ENCODE measurements at regions not wholly inside any gene's neighbourhood (a gene's known extent, or its start where the extent isn't known, plus 50 kb on each side); places are given as distances from the start of the nearest gene placed in this dataset.
"Not testable (repeated sequence)": the region's sequence is repeated elsewhere in the genome, so short reads cannot be mapped to it uniquely, and the experiment has no call there.

DNA sequence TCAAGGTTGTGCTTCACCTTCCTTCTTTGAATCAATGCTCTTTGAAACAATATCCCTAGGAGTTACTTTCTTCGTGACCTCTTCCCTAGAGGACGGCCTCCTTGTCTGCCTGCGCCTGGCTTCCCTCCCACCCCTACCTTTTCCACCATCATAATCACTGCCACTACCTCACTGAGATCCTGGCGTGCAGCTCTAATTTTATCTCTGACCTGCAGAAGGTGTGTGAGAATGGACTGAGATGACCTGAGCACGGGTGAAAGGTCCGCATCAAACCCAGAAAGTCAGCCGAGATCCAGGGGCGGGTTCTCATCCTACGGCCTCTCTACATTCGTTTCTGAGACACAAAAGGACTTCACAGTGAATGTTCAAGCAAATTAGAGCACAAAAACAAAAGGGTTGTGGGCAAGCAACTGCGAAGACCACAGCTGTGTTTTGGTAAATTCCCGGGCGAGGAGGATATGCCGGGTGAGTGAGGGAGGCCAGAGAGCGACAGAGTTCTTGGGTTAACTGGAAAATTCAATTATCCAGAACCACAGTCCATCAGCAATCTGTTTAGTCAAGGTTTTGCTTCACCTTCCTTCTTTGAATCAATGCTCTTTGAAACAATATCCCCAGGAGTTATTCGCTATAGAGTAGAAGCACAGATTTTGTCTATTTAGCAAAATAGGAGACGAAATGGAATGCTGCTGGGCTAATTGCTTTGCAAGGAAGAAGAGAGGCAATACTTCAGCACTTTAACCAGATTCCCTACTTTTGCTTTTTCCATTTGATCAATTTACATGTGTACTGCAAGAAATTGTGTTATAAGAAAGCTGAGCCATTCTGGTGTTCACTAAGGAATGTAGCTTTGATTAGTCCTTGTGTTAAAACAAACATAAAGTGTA is 212.6 kb downstream of the ACKR3 start:
- DNase-seq, result no peak

DNA sequence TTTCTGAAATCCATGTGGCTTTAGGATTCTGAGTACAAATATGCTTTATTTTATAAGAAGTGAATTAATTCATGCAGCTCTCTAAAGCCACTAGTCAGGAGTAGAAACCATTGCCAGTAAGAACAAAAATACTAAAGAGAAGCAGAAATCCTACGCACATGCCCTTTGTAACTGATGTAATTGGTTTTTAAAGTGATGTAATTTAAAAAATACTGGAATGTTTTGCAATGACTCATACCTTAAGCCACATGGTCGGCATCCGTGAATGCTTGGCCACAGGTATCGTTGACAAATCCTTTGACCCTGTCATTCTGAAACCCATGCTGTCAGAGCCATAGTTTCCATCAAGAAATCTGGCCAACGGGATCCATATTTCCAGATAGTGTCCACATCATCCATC is 213.3 kb downstream of the ACKR3 start:
- no peak for DNase-seq

DNA sequence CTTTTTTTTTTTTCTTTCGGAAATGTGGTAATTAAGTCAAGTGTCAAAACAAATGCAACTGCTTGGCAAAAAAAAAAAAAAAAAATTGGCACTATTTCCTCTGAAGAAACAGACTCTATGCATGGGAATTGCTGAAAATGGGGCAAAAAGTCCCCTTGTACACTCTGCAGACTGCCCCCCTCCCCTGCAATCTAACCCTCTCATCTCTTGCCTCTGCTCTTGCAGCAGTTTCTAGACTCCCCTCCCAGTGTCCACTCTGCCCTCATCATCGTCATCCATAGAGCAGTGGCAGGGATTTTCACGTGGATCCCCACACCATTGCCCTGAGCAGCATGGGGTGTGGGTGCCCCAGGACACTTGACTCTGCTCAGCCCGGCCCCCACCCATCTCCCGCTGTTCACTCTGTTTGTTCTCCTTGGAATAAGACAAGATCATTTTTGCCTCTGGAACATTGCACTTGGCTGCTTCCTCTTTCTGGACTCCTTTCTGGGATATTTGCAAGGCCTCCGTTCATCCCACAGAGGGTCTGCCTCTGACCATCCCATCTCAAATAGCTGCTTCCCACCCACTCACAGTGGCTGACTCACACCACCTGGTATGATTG is 213.9 kb downstream of the ACKR3 start:
- no peak for DNase-seq

DNA sequence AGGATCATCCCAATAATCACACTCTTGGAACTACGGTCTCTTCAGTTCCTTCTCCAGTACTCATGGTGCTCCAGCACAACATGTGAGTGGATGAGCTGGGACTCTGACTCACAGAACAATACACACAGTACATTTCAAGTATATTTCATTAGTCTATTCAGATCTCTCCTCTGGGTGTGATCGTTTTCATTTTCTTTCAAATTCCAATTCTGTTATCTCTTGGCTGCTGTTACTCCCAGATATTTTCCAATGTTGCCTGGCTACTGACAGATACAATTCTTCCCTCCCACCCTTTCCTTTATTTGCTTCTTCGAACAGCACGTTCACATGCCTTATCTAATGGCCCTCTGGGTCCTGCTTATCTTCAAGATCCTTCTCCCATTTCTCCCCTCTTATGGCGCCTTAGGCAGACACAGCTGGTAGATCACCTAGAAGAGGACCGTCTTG is 216.0 kb downstream of the ACKR3 start:
- no peak for DNase-seq

DNA sequence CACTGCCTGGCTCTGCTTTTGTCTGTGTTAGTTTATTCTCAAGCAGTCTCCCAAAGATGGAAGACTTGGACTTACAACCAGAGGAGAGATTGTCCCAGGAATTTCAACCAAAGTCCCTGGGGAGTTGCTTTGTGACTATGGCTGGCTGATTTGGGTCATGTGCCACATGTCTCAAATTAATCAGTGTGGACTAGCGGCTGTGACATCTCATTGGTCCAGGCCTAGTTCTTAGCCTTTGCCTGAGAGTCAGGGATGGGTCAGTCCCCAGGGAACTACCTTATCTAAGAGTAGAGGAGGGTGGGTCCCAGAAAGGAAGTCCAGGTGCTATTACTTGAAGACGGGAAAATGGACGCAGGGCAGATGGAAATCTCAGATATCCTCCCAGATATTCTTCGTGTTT is 217.1 kb downstream of the ACKR3 start:
- DNase-seq, result no peak

DNA sequence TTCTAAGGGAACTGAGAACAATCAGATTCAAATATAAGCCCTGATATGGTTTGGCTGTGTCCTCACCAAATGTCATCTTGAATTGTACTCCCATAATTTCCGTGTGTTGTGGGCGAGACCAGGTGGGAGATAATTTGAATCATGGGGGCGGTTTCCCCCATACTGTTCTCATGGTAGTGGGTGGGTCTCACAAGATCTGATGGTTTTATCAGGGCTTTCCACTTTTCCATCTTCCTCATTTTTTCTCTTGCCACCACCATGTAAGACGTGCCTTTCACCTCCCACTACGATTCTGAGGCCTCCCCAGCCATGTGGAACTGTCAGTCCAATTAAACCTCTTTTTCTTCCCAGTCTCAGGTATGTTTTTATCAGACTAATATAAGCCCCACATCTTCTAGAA is 217.8 kb downstream of the ACKR3 start:
- DNase-seq, result not testable (repeated sequence)

DNA sequence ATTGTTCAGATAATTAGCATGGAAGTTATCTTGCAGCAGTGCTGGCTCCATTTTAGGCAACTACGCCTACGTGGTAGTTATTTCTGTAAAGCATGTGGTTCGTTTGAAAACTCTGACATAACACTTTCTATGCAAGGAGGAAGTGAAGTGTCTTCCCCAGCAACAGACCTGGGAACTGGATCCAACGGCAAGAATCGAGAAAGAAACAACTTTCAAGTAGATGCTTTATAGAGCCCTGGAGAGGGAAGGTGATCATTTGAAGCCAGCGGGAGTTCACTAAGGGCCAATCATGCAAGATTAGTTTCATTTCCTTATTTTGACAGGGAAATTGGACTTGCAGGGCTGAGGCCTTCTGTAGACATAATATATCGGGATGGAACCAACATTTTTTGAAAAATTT is 218.3 kb downstream of the ACKR3 start:
- DNase-seq, result no peak

DNA sequence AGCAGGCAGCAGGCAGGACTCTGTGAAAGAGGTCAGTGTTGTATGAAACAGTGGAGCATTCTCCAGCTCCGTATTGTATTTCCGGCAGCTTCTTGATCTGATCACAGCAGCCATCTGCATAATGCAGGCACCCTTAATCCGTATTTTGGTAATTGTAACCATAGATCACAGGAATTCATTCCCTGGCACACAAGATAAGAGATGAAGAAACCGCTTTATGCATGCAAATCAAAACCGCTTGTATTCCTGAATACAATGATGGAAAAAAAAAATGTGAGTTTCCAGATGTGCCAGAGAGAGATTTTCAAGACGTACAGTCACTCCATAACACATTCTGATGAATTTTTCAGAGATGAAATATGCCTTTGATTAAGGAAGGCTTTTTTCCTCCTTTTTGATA is 221.3 kb downstream of the ACKR3 start:
- no peak for DNase-seq

DNA sequence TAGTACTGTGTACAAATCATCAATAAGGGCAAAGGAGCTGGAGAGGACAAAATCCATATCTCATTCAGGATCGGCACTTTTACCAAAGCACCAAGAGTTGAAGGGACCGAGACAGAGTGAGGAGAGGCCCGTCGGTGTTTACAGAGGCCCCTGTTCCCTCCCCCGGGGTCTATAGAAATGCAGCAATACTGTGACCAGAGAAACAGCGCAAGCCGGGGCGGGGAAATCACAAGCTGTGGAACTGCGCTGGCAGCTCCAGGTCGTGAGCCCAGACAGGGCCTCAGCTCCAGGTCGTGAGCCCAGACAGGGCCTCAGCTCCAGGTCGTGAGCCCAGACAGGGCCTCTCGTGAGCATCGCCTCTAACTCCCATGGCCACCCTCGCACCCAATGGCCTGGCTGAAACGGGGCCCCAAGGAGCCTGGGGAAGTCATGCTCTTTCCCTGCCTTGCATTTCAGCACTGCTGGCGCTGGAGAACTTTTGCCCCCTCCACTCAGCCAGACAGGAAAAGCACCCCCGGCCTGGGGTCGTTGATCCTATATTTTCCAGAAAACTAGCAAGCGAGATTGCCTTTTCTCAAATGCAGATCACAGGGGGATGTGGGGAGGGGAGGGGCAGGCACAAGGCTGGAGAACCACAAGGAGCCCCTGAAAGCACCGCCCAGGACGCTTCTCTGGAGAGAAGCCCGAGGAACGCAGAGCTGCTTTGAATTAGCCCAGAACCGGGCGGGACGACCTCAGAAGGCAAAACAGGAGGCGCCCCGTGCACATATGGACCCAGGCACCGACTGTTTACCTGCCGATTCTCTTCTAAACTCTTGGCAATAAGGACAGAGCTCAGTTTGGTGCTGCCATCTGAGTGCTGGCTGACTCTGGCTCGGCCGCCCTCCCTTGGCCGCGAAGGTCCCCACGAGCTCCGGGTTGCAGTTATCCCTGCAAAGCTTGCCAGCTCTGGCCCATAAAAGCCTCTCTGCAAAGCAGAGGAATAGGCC is 223.7 kb downstream of the ACKR3 start:
- no peak for DNase-seq

DNA sequence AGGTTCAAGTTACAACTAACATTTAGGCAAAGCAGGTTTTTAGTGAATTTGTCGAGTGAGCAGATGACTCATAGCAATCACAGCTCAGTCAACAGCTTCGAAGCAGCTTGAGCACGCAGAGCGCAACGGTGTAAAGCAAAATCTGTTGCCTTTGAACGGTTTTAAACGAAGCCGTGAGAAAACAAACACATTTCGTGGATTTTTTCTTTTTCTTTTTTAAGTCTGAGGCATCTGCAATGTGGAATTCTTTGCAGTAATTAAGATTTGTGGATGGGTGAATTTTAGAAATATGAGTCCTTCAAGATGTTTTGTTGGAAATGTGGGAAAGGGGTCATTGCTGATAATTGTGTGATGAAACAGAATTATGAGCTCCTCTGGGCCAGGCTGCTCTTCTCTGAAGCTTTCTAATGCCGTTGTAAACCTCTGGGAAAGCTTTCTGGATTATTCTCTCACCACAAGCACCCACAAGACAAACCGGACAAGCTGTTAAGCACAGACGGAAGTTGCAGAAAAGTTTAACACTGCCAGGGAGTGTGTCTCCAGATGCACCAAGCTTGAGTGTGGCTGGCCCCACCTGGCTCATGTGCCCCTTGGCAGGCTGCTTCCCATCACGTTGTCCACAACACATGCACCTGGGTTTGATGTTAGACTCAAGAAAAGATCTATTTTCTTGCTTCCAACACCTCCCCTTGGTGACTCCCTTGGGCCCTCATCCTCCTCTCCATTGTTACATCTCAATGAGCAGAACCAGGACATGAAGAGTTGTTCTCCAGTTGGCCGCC is 224.7 kb downstream of the ACKR3 start:
- DNase-seq, result peak in 1 of 2 experiments; percentile 58

DNA sequence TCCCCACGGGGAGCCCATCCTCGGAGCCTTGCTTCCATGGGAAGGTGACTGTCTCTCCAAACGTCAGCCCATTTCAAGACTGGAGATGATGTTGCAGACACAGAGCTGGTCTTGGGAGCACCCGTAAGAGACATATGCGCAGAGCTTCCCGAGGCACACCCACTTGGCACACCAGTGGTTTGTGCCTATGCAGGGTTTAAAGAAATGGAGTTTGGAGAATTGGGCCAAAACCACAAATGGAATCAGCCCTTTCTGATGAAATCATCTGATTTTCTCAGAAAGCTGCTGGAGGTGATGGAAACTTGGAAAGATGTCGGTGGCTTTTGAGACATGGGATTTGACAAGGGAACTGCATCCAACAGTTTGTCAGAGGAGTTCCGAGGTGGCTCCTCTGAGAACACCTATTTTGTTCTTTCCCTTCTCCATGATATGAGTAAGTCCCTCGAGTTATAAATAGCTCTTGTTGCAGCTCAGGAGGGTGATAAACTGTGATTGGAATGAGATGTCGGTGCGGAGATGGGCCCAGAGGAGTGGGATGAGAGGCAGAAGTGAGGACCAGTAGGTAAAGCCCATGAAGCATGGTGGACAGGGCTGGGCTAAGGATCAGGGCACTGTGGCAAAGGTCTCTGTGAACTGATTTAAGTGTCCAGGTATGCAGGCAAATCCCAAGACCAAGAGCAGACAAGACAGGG is 225.7 kb downstream of the ACKR3 start:
- no peak for DNase-seq

DNA sequence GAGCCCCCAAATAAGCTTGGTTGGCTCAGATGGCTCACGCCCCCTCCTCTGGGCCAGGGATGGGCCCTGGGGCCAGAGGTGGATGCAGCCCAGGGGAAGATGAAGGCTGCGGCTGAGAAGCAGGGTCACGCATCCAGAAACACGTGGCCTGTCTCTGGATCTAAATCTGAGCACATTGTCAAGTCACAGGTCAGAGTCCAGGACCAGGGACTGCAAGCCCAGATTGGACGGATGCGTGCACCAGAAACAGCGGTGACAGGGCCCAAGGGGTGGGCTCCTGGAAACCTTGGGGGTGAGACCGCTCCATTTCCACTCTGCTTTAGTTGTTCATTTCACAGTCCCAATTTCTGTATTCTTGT is 226.2 kb downstream of the ACKR3 start:
- DNase-seq, result no peak

DNA sequence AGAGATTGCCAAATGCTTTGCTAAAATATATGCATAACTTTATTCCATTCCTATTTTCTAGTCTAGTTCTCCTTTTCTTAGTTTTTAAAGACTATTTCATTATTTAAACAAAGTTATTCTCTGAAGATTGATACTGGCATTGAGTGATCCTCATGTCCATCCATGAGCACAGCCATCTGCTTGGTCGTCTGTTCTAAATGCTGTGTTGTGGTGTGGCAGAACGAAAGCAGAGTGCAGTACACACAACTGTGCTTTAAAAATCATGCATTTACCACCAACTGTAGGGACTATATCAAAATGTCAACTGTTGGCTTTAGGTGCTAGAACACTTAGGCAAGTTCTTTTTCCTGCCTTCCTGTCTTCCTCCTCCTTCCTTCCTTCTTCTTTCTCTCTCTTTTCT is 226.6 kb downstream of the ACKR3 start:
- no peak for DNase-seq

DNA sequence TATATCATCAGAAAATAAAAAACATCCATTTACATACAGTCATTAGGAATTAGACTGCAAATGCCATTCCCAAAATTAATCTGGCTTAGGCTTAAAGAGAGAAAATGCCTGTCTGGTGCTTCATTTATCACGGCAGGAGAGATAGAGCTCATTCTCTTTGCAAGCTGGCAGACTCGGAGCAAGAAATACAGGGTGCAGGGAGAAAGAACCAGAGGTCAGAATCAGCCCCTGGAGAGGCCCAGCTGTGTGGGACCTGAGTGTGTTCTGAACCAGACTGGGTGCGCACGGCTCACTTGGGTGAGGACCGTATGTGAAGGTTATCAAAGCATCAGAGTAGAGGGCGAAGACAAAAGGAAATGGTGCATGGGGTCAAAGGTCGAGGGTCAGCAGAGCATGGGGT is 227.8 kb downstream of the ACKR3 start:
- DNase-seq, result no peak

DNA sequence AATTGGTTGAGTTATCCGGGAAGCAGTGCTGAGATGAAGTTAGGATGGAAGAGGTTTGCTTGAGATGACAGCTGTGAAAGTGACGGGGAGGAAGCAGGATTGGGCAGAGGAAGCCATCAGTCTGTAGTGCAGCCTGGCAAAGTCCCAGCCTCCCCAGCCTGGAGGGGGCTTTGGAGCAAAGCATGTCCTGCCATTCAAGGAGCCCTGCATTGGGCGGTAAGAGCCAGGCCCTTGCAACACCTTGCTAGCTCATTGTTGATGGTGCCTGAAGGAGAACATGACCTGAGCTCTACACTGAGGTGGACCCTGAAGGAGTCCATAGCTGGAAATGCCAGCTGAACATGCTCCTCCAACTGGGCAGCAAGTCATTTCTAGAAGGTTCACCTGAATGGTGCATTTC is 228.9 kb downstream of the ACKR3 start:
- DNase-seq, result no peak

DNA sequence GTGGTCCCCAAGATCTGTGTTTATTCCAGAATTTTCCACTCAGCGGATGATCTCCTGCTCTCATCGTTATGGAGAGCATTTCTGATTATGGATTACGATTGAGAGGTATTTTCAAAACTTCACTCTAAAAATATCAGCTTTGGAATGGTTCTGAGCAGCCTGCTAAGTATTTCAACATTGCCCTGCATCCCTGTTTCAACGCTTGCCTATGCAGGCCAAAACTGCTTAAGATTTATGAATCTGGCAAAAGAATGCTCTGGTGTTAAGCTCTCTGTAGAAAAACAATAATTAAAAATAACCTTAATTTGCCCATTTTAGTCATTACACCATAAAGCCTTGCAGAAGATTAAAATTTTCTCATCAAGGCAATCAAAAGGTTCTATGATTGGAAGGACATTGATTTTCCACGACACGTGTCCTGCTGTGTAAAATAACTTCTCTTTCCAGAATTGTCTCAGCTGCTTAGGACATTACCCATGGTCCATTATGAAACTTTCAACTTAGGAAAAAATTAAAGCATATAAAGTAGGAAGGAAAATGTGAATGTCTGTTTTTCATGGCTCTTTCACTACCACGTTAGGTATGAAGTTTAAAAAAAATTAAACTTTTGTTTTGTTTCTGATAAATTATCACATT is 229.9 kb downstream of the ACKR3 start:
- DNase-seq, result no peak

DNA sequence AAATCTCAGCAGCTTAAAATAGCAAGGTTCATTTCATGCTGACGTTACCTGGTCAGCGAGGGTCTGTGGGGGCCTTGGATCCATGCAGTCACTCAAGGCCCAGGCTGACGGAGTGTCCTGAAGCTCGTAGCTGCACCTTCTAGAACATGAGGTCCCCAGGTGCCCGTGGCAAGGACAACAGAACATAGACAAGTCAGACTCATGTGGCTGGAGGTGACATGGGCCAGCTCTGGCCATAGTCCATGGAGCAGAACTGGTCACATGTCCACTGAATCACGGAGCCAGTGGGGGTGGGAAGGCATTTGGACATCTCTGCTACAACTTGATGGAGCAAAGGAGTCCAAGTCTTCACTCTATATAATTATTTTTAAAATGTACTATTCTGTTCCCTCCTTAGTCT is 233.2 kb downstream of the ACKR3 start:
- no peak for DNase-seq

DNA sequence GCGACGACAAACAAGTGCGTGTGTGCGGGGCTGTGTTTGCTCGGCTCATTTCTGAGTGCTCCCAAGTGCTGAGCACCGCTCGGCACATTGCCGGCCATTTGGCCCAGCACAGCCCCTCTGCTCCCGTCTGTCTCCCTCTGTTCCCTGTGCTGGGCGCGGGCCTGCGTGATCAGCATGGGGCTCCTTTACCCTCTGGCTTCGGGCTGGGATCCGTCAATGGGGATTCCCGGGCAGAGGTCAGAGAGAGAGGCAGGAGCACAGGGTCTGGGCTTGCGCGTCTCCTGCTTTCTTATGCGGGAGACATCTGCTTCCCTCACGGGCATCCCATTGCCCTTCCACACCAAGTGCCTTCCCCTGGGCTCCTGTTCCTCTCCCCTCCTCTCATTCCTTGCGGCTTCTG is 234.0 kb downstream of the ACKR3 start:
- DNase-seq, result no peak

DNA sequence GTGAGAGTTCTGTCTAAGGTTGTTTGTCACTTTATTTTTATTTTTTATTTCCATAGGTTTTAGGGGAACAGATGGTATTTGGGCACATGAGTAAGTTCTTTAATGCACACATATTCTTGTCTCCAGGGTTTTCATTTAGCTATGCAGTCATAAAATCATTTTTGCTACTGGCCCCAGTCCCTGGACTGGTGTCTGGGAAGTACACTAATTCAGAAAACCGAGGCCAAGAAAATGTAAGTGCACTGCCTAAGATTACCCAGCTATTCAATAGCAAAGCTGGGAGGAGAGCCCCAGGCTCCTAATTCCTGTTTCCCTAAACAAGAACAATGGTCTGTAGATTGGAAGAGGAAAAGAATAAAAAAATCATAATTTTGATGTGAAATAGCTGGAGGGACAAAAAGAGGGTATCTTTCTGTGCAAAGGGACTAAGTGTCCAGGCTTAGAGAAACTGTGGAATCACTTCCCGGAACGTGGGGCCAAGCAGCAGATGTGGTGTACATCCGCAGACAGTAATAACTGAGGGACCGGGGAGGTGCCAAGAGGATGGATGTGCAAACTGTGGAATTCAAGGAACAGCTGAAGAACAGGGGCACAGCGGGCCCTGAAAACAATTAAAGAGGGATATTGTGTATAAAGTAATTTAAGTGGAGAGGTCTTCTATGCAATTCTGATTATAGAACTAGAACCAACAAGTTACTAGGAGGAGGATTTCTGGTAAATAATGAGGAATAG is 236.3 kb downstream of the ACKR3 start:
- peak; percentile 56 to 74 for DNase-seq

DNA sequence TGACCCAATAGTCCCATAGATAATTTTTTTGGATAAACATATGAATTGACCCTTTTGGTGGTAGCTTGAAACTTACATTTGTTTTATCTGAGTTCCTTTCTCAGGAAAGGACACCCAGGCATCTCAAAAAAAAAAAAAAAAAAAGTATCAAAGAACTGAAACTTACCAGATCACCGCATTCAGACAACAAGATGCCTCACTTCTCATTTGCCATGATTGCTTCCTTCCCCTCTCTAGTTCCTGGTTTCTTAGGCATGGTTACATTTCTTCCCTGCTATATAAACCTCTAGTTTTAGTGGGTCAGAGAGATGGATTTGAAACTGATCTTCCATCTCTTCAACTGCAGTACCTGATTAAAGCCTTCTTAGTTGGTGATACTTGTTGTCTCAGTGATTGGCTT is 240.1 kb downstream of the ACKR3 start:
- DNase-seq, result no peak
